Tibial nerve (tissue), 4 donors: ENCODE measurements at regions not wholly inside any gene's neighbourhood (a gene's known extent, or its start where the extent isn't known, plus 50 kb on each side); places are given as distances from the start of the nearest gene placed in this dataset.
A peak's percentile ranks its signal among the peaks of the same experiment; 100 is the strongest.

ENCODE experiments used
- DNase-seq, 2 donors: peaks; one replicate each; pipeline ENCODE4 v3.0.0-alpha.2; 2019; ENCODE audit warnings: low spot score in 2 of 2
- H3K27ac ChIP-seq, 4 donors: fragments of 200-600 bp; sonication (generic) in 3 of 4; one replicate each; pipeline ENCODE4 v1.5.1; 2017 to 2019; ENCODE audit warnings: mild to moderate bottlenecking in 1 of 4
- H3K27me3 ChIP-seq, 2 donors: fragments of 200-600 bp; sonication (generic) in 1 of 2; one replicate each; pipeline versions ENCODE4 v1.5.1 to v1.6.0; 2017 to 2019
- H3K36me3 ChIP-seq, 3 donors: fragments of 200-600 bp; sonication (generic); one replicate each; pipeline ENCODE4 v1.5.1; 2018 to 2019
- H3K4me1 ChIP-seq, 4 donors: fragments of 200-600 bp; sonication (generic) in 3 of 4; one replicate each; pipeline ENCODE4 v1.5.1; 2017 to 2019
- H3K4me3 ChIP-seq, 4 donors: fragments of 200-600 bp; sonication (generic) in 3 of 4; one replicate each; pipeline ENCODE4 v1.5.1; 2017 to 2019; ENCODE audit warnings: mild to moderate bottlenecking in 1 of 4, moderate library complexity in 1 of 4
- H3K9me3 ChIP-seq, 4 donors: fragments of 200-600 bp; sonication (generic) in 3 of 4; one replicate each; pipeline ENCODE4 v1.5.1; 2017 to 2019
- CTCF ChIP-seq, 5 experiments: fragments of 200-600 bp in 3 of 5; fragments of 450-650 bp in 2 of 5; sonication (generic) in 3 of 5; IDR thresholded peaks; one replicate each; pipeline ENCODE4 v1.5.1; 2016 to 2019; ENCODE audit warnings: antibody characterized with exemption in 5 of 5, mild to moderate bottlenecking in 3 of 5, moderate library complexity in 2 of 5
- EP300 ChIP-seq, 2 donors: sonication (generic); formaldehyde crosslinking; IDR thresholded peaks; one replicate each; pipeline ENCODE4 v1.6.1; 2017; ENCODE audit warnings: antibody characterized with exemption in 2 of 2, mild to moderate bottlenecking in 1 of 2
- POLR2A ChIP-seq, 2 donors: fragments of 450-650 bp; IDR thresholded peaks; one replicate each; pipeline ENCODE4 v1.6.1; 2017; ENCODE audit warnings: antibody characterized with exemption in 2 of 2, mild to moderate bottlenecking in 2 of 2, moderate library complexity in 2 of 2
- WGBS, 2 donors: methylation state at CpG; one replicate each; pipeline ENCODE4 v1.1.5; 2018; 5-methylcytosine and 5-hydroxymethylcytosine counted together

GRCh38 chr1:68313735-68314134 is 81.4 kb upstream of the WLS start:
- Histone ChIP-seq H3K27me3 (no peaks in the 10 kb centered on the region), H3K4me3 (peak overlapping the region in 1 of 4 donors; percentile 18), H3K36me3 (no peaks in the 10 kb centered on the region), H3K9me3 (no peaks in the 10 kb centered on the region), H3K4me1 (peaks cover 0 to 22% (median 5%) of the 10 kb centered on the region in 4 donors), H3K27ac (peak overlapping the region in 2 of 4 donors; percentile 58 to 66)
- DNase-seq: no peak
- TF ChIP-seq EP300 (IDR thresholded peaks at IDR 0.05): no peak
- no peak for TF ChIP-seq CTCF (IDR thresholded peaks at IDR 0.05)
- TF ChIP-seq POLR2A (IDR thresholded peaks at IDR 0.05): no peak
- WGBS, 2 donors: 13 to 25% methylated on average over 4 of the region's 4 CpGs

GRCh38 chr1:68308034-68308433 is 75.7 kb upstream of the WLS start:
- no peak for DNase-seq
- WGBS, 2 donors: 90 to 94% methylated on average over 1 of the region's 1 CpG
- Histone ChIP-seq H3K9me3 (no peaks in the 10 kb centered on the region), H3K36me3 (no peaks in the 10 kb centered on the region), H3K27me3 (no peaks in the 10 kb centered on the region), H3K4me3 (no peak overlapping the region), H3K4me1 (peaks cover 0 to under 1% (median 0%) of the 10 kb centered on the region in 4 donors), H3K27ac (no peak overlapping the region)
- no peak for TF ChIP-seq POLR2A (IDR thresholded peaks at IDR 0.05)
- no peak for TF ChIP-seq CTCF (IDR thresholded peaks at IDR 0.05)
- no peak for TF ChIP-seq EP300 (IDR thresholded peaks at IDR 0.05)

- DNase-seq: no peak
- no peak overlapping the region for H3K4me3 ChIP-seq
- H3K27ac ChIP-seq: no peak overlapping the region
- H3K4me1 ChIP-seq: no peaks in the 10 kb centered on the region
- WGBS, 2 donors: 55 to 66% methylated on average over 3 of the region's 3 CpGs
- no peak for TF ChIP-seq POLR2A (IDR thresholded peaks at IDR 0.05)
- TF ChIP-seq CTCF (IDR thresholded peaks at IDR 0.05): no peak
- no peak for TF ChIP-seq EP300 (IDR thresholded peaks at IDR 0.05)
- H3K36me3 ChIP-seq: no peaks in the 10 kb centered on the region
- no peaks in the 10 kb centered on the region for H3K27me3 ChIP-seq
- no peaks in the 10 kb centered on the region for H3K9me3 ChIP-seq
Observed at GRCh38 chr1:68307378-68307787, 75.1 kb upstream of the WLS start.

GRCh38 chr1:68301471-68302001 is 69.2 kb upstream of the WLS start:
- no peaks in the 10 kb centered on the region for H3K4me1 ChIP-seq
- no peaks in the 10 kb centered on the region for H3K27me3 ChIP-seq
- H3K9me3 ChIP-seq: no peaks in the 10 kb centered on the region
- WGBS, 2 donors: 39 to 43% methylated on average over 2 of the region's 2 CpGs
- TF ChIP-seq EP300 (IDR thresholded peaks at IDR 0.05) (no peak), POLR2A (IDR thresholded peaks at IDR 0.05) (no peak), CTCF (IDR thresholded peaks at IDR 0.05) (no peak)
- H3K36me3 ChIP-seq: no peaks in the 10 kb centered on the region
- no peak overlapping the region for H3K27ac ChIP-seq
- no peak for DNase-seq
- no peak overlapping the region for H3K4me3 ChIP-seq

GRCh38 chr1:68294367-68295066 is 62.2 kb upstream of the WLS start:
- H3K36me3 ChIP-seq: no peaks in the 10 kb centered on the region
- WGBS, 2 donors: 89 to 90% methylated on average over 16 of the region's 16 CpGs
- no peak overlapping the region for H3K4me3 ChIP-seq
- DNase-seq: no peak
- TF ChIP-seq POLR2A (IDR thresholded peaks at IDR 0.05): no peak
- no peaks in the 10 kb centered on the region for H3K9me3 ChIP-seq
- peaks cover 0 to 31% (median 3%) of the 10 kb centered on the region in 4 donors for H3K4me1 ChIP-seq
- no peaks in the 10 kb centered on the region for H3K27me3 ChIP-seq
- no peak overlapping the region for H3K27ac ChIP-seq
